ENCODE measurements at regions not wholly inside any gene's neighbourhood (a gene's known extent, or its start where the extent isn't known, plus 50 kb on each side); places are given as distances from the start of the nearest gene placed in this dataset.

DNA sequence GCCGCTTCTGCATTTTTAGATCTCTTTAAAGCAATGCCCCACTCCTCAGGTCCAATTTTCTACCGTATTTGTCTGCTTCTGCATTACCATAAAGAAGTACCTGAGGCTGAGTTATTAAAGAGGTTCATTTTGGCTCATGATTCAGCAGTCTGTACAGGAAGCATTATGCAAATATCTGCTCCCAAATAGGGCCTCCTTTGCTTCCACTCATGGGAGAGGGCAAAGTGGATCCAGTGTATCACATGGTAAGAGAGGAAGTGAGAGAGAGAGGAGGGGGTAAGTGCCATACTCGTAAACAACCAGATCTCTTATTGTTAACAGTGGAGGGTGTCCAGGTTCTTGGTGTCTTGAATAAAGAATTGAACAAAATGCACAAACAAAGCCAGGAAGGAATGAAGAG lies 316.1 kb upstream of the SEL1L start:
- DNase-seq: no peak

DNA sequence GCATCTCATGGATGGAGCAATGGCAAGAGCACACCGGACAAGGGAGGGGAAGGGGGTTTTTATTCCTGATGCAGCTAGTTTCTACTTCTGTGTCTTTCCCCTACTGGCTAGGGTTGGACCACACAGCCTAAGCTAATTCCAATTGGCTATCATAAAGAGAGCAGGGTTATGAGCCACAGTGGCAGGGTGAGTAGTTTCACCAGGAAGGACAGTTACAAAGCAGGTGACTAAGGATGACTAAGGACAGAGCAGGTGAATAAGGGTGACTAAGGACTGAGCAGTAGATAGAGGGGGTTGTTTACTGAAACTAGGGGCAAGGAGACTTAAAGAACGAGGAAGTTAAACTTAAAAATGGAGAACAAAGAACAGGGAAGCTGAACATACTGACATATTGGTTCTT lies 321.4 kb upstream of the SEL1L start:
- DNase-seq: no peak

GRCh38 chr14:81859046-81859445 lies 325.4 kb upstream of the SEL1L start:
- DNase-seq: no peak

GRCh38 chr14:81868172-81868571 lies 334.5 kb upstream of the SEL1L start:
- no peak for DNase-seq

DNA sequence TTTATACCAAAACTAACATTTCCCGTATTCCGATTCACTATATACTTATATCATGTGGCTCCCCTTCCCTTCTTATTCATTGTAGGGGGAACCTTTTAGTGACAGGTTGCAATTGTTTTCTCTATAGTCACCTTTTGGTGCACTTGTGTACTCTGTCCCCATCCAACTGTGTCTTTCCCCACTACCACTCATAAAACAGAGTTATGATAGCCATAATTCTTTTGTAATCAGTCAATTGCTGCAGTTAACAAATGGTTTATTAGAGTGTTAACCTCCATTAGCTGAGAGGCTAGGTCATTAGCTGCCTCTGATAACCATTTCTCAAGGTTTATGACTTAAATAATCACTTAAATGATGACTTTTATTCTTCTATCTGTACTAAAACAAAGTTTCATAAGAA lies 338.1 kb upstream of the SEL1L start:
- DNase-seq: no peak

GRCh38 chr14:81884382-81884781 lies 350.7 kb upstream of the SEL1L start:
- DNase-seq: no peak

DNA sequence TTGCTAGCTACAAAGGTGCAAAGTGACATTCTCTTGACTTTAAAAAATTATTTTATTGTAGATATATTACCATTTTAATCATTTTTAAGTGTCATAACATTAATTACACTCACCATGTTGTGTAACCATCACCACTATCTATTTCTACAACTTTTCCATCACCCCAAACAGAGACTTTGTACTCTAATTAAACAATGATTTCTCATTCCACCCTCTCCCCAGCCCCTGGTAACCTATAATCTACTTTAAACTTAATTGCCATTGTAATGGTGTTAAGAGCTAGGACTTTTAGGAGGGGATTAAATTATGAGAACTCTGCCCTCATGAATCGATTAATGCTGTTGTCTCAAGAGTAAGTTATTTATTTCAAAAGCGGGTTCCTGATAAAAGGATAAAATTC lies 352.9 kb upstream of the SEL1L start:
- no peak for DNase-seq

GRCh38 chr14:81889529-81889928 lies 355.9 kb upstream of the SEL1L start:
- no peak for DNase-seq

GRCh38 chr14:81890020-81890419 lies 356.4 kb upstream of the SEL1L start:
- no peak for DNase-seq

DNA sequence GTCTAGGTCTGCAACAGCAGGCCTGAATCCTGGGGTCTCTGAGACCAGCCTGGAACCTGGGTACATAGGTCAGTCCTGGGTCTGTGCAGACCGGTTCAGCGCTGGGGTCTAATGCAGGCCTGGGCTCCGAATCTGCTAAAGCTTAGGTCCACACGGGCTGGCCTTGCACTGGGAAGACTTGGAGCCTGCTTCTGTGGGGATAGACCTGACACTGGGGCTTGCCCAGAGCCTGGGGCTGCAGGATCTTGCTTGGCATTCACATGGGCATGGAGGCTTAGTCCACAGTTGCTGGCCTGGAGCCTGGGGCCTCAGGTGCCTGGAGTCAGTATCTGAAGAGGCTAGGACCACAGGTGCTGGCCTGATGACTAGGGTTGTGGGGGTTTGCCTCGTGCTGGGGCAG lies 369.8 kb upstream of the SEL1L start:
- no peak for DNase-seq

- DNase-seq: no peak
These were observed 393.4 kb upstream of the SEL1L start for GRCh38 chr14:81927070-81927469.

DNA sequence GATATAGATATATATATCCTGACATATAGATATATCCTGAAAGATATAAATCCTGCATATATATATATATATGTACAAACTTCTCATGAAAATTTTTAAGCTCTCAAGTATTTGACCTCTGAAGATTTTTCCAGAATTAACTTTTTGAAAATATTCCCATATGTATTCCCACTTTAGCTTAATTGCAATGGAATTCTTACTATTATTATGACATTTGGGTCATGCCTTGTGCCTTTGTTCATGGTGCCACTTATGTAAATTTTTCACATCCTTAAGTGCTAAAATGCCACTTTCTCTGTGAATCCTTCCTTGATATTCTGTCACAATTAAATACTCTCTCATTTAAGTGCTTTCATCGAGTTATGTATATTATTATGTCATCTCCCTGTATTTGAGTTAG lies 398.2 kb upstream of the SEL1L start:
- no peak for DNase-seq

DNA sequence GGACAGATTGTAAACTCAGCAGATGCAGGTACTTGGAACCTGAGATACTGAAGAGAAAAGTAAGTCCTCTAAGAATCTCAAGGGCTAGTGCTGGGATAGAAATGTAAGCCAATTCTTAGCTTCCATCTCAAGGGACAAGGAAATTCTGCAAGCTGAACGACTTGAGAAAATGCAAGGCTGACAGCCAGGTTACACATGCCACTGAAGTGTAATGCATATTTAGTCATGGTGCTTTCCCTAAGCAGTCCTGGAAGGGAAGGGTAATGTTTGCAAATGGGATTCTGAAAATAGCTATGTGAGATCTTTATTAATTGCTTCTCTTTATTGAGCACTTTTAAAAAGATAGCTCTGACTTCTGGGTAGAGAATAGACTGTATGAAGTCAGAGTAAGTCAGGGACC lies 402.7 kb upstream of the SEL1L start:
- DNase-seq: no peak

- no peak for DNase-seq
These were observed 403.2 kb upstream of the SEL1L start for GRCh38 chr14:81936902-81937301.

DNA sequence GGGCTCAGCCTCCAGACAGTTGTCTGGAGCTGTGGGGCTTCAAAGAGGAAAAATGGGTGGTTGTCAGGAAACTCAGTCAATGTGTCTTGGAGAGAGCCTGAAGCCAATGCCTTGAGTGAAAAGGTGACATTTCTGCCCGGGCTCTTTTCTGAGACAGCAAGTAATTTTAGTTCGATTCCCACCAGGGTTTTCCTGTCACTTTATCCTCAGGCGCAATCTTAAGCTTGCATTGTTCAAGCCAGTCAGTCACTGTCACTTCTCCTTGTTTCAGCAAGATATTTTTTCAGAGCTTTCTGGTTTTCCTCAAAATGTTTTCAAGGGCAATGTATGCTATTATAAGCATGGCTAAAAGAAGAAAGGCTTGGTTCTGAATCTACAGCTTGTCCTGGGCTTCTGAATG lies 404.7 kb upstream of the SEL1L start:
- no peak for DNase-seq

- DNase-seq: no peak
These were observed 407.0 kb upstream of the SEL1L start for GRCh38 chr14:81940651-81941050.

DNA sequence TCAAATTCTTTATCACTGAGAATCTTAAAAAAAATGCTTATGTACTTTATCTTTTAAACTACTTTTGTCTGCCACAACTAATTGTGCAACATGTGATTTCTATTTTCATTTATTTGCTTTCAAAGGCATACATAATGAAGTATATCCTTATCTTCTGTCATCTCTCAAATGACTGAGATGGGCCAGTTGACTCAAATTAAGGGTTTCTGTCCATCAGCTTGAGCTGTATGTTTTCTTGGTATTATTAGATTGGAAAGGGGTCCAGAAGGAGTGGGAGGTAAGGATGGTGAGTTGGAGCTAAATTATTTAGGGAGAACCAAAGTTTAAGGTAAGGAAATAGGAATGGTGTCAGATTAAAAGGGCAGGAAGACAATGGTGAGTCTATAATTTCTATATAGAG lies 408.4 kb upstream of the SEL1L start:
- DNase-seq: no peak

GRCh38 chr14:81946375-81946774 lies 412.7 kb upstream of the SEL1L start:
- DNase-seq: no peak

GRCh38 chr14:81946834-81947798 lies 413.5 kb upstream of the SEL1L start:
- no peak for DNase-seq

DNA sequence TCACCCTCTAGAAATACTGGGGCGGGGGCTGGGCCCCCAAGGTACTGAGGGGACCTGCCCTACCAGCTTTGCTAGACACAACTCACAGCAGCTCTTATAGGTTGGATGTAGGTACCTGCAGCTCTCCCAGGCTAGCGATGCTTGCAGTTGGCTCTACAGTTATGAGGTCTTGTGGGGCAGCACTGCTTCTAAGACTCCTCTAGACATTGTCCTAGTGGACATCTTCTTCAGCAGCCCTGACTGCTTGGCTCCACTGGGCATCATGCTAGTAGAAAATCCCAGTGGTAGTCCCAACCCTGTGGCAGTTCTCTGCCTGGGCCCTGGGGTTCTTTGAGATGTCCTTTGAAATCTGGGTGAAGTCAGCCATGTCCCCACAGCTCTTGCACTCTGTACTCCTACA lies 419.3 kb upstream of the SEL1L start:
- no peak for DNase-seq

- DNase-seq: no peak
These were observed 419.8 kb upstream of the SEL1L start for GRCh38 chr14:81953419-81953818.

GRCh38 chr14:81955123-81955522 lies 421.5 kb upstream of the SEL1L start:
- no peak for DNase-seq

DNA sequence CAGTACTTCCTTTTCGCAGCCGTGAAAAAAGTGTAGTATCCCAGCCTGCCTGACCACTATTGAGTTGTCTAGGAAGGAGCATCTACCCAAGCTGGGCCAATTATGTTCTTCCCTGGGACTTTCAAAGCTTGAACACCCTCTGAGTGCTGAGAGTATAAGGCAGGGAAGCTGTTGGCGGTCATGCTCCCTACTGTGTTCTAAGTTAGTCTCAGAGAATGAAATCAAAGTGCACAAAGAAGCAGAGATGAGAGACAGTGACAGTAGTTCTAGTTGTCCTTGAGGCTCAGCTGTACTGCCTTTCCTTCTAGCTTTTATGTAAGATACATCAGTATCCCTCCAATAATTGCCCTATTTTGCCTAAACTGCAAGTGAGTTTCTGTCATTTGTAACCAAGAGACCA lies 427.1 kb upstream of the SEL1L start:
- DNase-seq: no peak

DNA sequence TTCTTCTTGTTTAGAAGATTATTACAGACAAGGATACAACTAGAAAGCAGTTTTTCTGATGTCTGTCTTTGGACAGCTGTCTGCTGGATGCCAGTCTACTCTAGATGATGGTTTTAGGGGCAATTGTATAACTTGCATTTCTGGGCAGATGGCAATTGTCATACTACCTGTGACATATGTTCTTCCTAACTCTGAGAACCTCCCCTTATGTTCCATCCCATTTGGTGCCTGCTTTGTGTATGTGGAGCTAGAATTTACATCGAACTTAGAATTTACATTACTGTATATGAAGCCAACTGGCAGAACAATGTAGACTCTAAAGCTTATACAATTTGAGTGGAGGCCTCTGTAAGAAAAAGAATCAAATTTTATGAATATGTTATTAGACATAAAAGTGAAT lies 430.2 kb upstream of the SEL1L start:
- no peak for DNase-seq

GRCh38 chr14:81970307-81970706 lies 436.7 kb upstream of the SEL1L start:
- no peak for DNase-seq

All from activated effector memory CD4-positive, alpha-beta T cell treated with anti-CD3 and anti-CD28 coated beads, Interleukin-2, amount 50 U/mL, for 16 hours (primary cell).